PFSK-1 (cell line): ENCODE measurements at regions not wholly inside any gene's neighbourhood (a gene's known extent, or its start where the extent isn't known, plus 50 kb on each side); places are given as distances from the start of the nearest gene placed in this dataset.

Experiments
- FOXP2 ChIP-seq: optimal IDR thresholded peaks from 2 replicates; pipeline ENCODE3; 2011; ENCODE audit warnings: borderline replicate concordance, control low read depth, inconsistent platforms; ENCODE audit not compliant: insufficient read depth; ENCODE audit errors: extremely low read length, extremely low read depth
- POLR2AphosphoS5 ChIP-seq: IDR thresholded peaks from 2 replicates; pipeline ENCODE4 v1.6.1; 2012; ENCODE audit warnings: low read depth, mild to moderate bottlenecking, control low read depth, low read length, moderate library complexity
- REST ChIP-seq, 2 experiments: IDR thresholded peaks; 2 replicates each; pipeline versions ENCODE4 v1.6.1 to v1.8.0; 2011 to 2012; ENCODE audit warnings: low read depth in 2 of 2, low read length in 2 of 2, control low read depth in 1 of 2, inconsistent platforms in 1 of 2, mild to moderate bottlenecking in 1 of 2, moderate library complexity in 1 of 2; ENCODE audit not compliant: insufficient read depth in 1 of 2
- SIN3A ChIP-seq: IDR thresholded peaks from 2 replicates; pipeline ENCODE4 v1.6.1; 2012; ENCODE audit warnings: mild to moderate bottlenecking, low read length, moderate library complexity, borderline replicate concordance; ENCODE audit not compliant: insufficient read depth
- TAF1 ChIP-seq: IDR thresholded peaks from 2 replicates; pipeline ENCODE4 v1.6.1; 2012; ENCODE audit warnings: low read length, control low read depth, borderline replicate concordance; ENCODE audit not compliant: insufficient read depth

- no peak for TF ChIP-seq POLR2AphosphoS5
- no peak for TF ChIP-seq REST (IDR thresholded peaks at IDR 0.05; ENCODE audit: insufficient read depth in 1 of 2, low read depth in 2 of 2, low read length in 2 of 2)
- TF ChIP-seq FOXP2, result no peak
- no peak for TF ChIP-seq TAF1
- TF ChIP-seq SIN3A, result no peak
Measured at GRCh38 chrX:39022106-39022505, 220.8 kb downstream of the MID1IP1 start.
